H9 (cell line): ENCODE measurements at regions not wholly inside any gene's neighbourhood (a gene's known extent, or its start where the extent isn't known, plus 50 kb on each side); places are given as distances from the start of the nearest gene placed in this dataset.
A peak's percentile ranks its signal among the peaks of the same experiment; 100 is the strongest.

Experiments used
- DNase-seq: peaks from one replicate; pipeline ENCODE4 v3.0.0-alpha.2; 2017
- H2AFZ ChIP-seq: one replicate; pipeline ENCODE4 v1.6.1; 2013; ENCODE audit warnings: mild to moderate bottlenecking, low read length, control low read depth, moderate library complexity
- H2AK5ac ChIP-seq: 2 replicates; pipeline ENCODE4 v1.6.1; 2013; ENCODE audit warnings: low read length, control low read depth, mixed read lengths; ENCODE audit not compliant: insufficient read length
- H2BK120ac ChIP-seq: one replicate; pipeline ENCODE4 v1.6.1; 2013; ENCODE audit warnings: low read depth, mild to moderate bottlenecking, low read length, control low read depth, inconsistent platforms; ENCODE audit not compliant: poor library complexity, severe bottlenecking
- H2BK12ac ChIP-seq: 2 replicates; pipeline ENCODE4 v1.6.1; 2013; ENCODE audit warnings: low read length, control low read depth, mixed read lengths, low read depth; ENCODE audit not compliant: insufficient read length
- H2BK15ac ChIP-seq: 2 replicates; pipeline ENCODE4 v1.6.1; 2013; ENCODE audit warnings: low read depth, low read length, control low read depth
- H2BK20ac ChIP-seq: one replicate; pipeline ENCODE4 v1.6.1; 2013; ENCODE audit warnings: low read depth, mild to moderate bottlenecking, low read length, control low read depth, inconsistent platforms; ENCODE audit not compliant: poor library complexity, severe bottlenecking
- H2BK5ac ChIP-seq: 2 replicates; pipeline ENCODE4 v1.6.1; 2013; ENCODE audit warnings: low read length, control low read depth, mixed read lengths; ENCODE audit not compliant: insufficient read length
- H3K14ac ChIP-seq: 2 replicates; pipeline ENCODE4 v1.6.1; 2013; ENCODE audit warnings: low read length, control low read depth; ENCODE audit not compliant: insufficient read depth
- H3K18ac ChIP-seq: 2 replicates; pipeline ENCODE4 v1.6.1; 2013; ENCODE audit warnings: low read depth, mild to moderate bottlenecking, mixed read lengths, low read length, control low read depth; ENCODE audit not compliant: insufficient read length
- H3K23ac ChIP-seq: 2 replicates; pipeline ENCODE4 v1.6.1; 2013; ENCODE audit warnings: low read length, control low read depth, mixed read lengths, low read depth; ENCODE audit not compliant: insufficient read length
- H3K23me2 ChIP-seq: 2 replicates; pipeline ENCODE4 v1.6.1; 2013; ENCODE audit warnings: low read depth, mild to moderate bottlenecking, mixed read lengths, low read length, control low read depth; ENCODE audit not compliant: insufficient read length, poor library complexity, severe bottlenecking
- H3K27ac ChIP-seq: 2 replicates; pipeline ENCODE4 v1.5.1; 2013; ENCODE audit warnings: low read length, control low read depth, mixed read lengths, low read depth; ENCODE audit not compliant: insufficient read length
- H3K27me3 ChIP-seq: 2 replicates; pipeline ENCODE4 v1.6.1; 2013; ENCODE audit warnings: low read length, control low read depth, inconsistent platforms; ENCODE audit not compliant: insufficient read depth
- H3K4ac ChIP-seq: 2 replicates; pipeline ENCODE4 v1.6.1; 2013; ENCODE audit warnings: low read depth, mild to moderate bottlenecking, control low read depth, inconsistent platforms, low read length, moderate library complexity
- H3K4me1 ChIP-seq: 2 replicates; pipeline ENCODE4 v1.6.1; 2013; ENCODE audit warnings: low read length, control low read depth, inconsistent platforms; ENCODE audit not compliant: insufficient read depth
- H3K4me2 ChIP-seq: 2 replicates; pipeline ENCODE4 v1.6.1; 2013; ENCODE audit warnings: low read length, control low read depth, mixed read lengths; ENCODE audit not compliant: insufficient read length, insufficient read depth
- H3K56ac ChIP-seq: 2 replicates; pipeline ENCODE4 v1.6.1; 2013; ENCODE audit warnings: low read depth, mild to moderate bottlenecking, mixed read lengths, low read length, control low read depth; ENCODE audit not compliant: insufficient read length
- H3K79me1 ChIP-seq: 2 replicates; pipeline ENCODE4 v1.6.1; 2013; ENCODE audit warnings: low read depth, mild to moderate bottlenecking, moderate library complexity, low read length, control low read depth, inconsistent platforms; ENCODE audit not compliant: insufficient read depth, poor library complexity, severe bottlenecking
- H3K79me2 ChIP-seq: 2 replicates; pipeline ENCODE4 v1.6.1; 2013; ENCODE audit warnings: low read length, control low read depth, inconsistent platforms; ENCODE audit not compliant: insufficient read depth
- H3K9ac ChIP-seq: 2 replicates; pipeline ENCODE4 v1.6.1; 2013; ENCODE audit warnings: low read length, control low read depth, mixed read lengths; ENCODE audit not compliant: insufficient read length; ENCODE audit errors: extremely low read depth
- H3K9me3 ChIP-seq: one replicate; pipeline ENCODE4 v1.6.1; 2013; ENCODE audit warnings: low read depth, low read length, inconsistent platforms; ENCODE audit not compliant: control insufficient read depth
- H3T11ph ChIP-seq: one replicate; pipeline ENCODE4 v1.6.1; 2013; ENCODE audit warnings: mild to moderate bottlenecking, low read length, control low read depth, inconsistent platforms
- H4K20me1 ChIP-seq: one replicate; pipeline ENCODE4 v1.6.1; 2013; ENCODE audit not compliant: control insufficient read depth, insufficient read length, insufficient read depth
- H4K5ac ChIP-seq: 2 replicates; pipeline ENCODE4 v1.6.1; 2013; ENCODE audit warnings: low read depth, mild to moderate bottlenecking, mixed read lengths, low read length, control low read depth; ENCODE audit not compliant: insufficient read length
- H4K8ac ChIP-seq: replicated peaks from 2 replicates; pipeline ENCODE4 v1.6.1; 2013; ENCODE audit warnings: low read length, control low read depth, mixed read lengths, low read depth; ENCODE audit not compliant: insufficient read length
- H4K91ac ChIP-seq: 2 replicates; pipeline ENCODE4 v1.6.1; 2013; ENCODE audit warnings: low read depth, mild to moderate bottlenecking, moderate library complexity, mixed read lengths, low read length, control low read depth; ENCODE audit not compliant: insufficient read length
- H3K27ac Mint-ChIP-seq, 3 experiments: 2 replicates in 2 of 3; 3 replicates in 1 of 3; pipeline ENCODE4 v1.8.0; 2020 to 2021; ENCODE audit warnings: mixed read lengths in 3 of 3, mild to moderate bottlenecking in 1 of 3, moderate library complexity in 1 of 3
- H3K27me3 Mint-ChIP-seq: 2 replicates; pipeline ENCODE4 v1.8.0; 2021; ENCODE audit warnings: low read depth, mild to moderate bottlenecking, moderate library complexity, mixed read lengths
- H3K36me3 Mint-ChIP-seq, 3 experiments: 2 replicates in 2 of 3; 3 replicates in 1 of 3; pipeline ENCODE4 v1.8.0; 2020 to 2021; ENCODE audit warnings: low read depth in 3 of 3, mixed read lengths in 3 of 3; ENCODE audit not compliant: insufficient read depth in 1 of 3
- H3K4me1 Mint-ChIP-seq, 2 experiments: 2 replicates each; pipeline ENCODE4 v1.8.0; 2020; ENCODE audit warnings: mixed read lengths in 2 of 2
- H3K4me3 Mint-ChIP-seq, 2 experiments: 2 replicates in 1 of 2; 3 replicates in 1 of 2; pipeline ENCODE4 v1.8.0; 2020 to 2021; ENCODE audit warnings: mild to moderate bottlenecking in 2 of 2, mixed read lengths in 2 of 2, moderate library complexity in 1 of 2
- H3K9me3 Mint-ChIP-seq, 2 experiments: 2 replicates in 1 of 2; 3 replicates in 1 of 2; pipeline ENCODE4 v1.8.0; 2020; ENCODE audit warnings: mild to moderate bottlenecking in 2 of 2, mixed read lengths in 2 of 2, moderate library complexity in 1 of 2
- CTCF ChIP-seq: fragments of 200-600 bp; sonication (generic); conservative IDR thresholded peaks from 3 replicates; pipeline ENCODE4 v1.8.0; 2021; ENCODE audit warnings: antibody characterized with exemption, mild to moderate bottlenecking
- WGBS: extraction: QIAGEN DNeasy Blood & Tissue Kit; methylation state at CpG from one replicate; pipeline ENCODE4 v1.1.7; 2013; ENCODE audit warnings: missing lambda C conversion rate, low lambda C conversion rate, mixed read lengths; ENCODE audit not compliant: insufficient read length; ENCODE audit errors: extremely low coverage; 5-methylcytosine and 5-hydroxymethylcytosine counted together

DNA sequence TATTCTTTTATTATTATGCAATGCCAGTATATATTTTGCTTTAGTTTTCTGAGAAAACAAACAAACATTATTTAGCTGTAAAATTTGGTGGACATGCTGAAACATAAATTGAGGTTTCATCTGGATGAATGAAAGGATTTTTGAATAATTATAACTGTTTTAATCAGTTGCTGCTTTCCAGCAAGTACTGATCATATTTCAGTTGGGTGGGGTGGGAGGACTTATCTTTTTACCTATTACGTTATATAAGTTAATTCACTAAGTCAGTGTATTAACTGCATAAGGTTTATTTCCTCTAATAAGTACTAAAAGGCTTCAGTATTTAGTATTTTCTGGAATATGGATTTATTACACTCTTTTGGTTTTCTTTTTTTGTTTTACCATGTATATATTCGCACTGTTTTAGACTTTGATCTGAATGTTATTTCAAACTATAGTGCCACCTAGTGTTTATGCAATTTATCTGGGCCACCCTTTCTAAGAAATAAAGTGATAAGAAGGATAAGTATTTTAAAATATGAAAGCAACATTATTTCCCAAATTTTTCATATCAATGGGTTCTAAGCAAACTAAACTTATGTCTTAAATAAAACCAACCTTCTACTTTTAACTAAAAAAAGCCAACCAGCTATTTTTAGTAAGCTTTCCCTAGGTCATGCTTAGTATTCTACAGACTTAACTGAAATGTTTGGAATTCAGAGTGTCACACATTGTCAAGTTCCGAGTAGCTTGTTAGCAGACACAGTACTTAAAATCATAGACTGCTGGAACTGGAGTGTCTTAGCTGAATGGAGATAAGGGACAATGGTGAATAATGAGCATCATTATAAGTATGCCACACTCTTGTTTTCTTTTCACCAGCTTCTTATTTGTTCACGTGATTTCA is 105.4 kb upstream of the MCHR2 start:
- H3K4me1 ChIP-seq: no peaks in the 10 kb centered on the region
- H2BK20ac ChIP-seq: no peak overlapping the region
- H3K4me2 ChIP-seq: no peak overlapping the region
- H3K14ac ChIP-seq: no peak overlapping the region
- Mint-ChIP-seq H3K36me3 (no peaks in the 10 kb centered on the region), H3K27ac (no peak overlapping the region), H3K4me1 (peaks cover 4% of the 10 kb centered on the region in 2 experiments), H3K4me3 (no peak overlapping the region), H3K9me3 (no peaks in the 10 kb centered on the region), H3K27me3 (no peaks in the 10 kb centered on the region)
- no peak overlapping the region for H4K91ac ChIP-seq
- H2BK120ac ChIP-seq: no peak overlapping the region
- H4K20me1 ChIP-seq: no peaks in the 10 kb centered on the region
- no peaks in the 10 kb centered on the region for H3K23me2 ChIP-seq
- no peak overlapping the region for H3K9ac ChIP-seq
- H3K27me3 ChIP-seq: no peaks in the 10 kb centered on the region
- no peak overlapping the region for H3K27ac ChIP-seq
- no peak overlapping the region for H3T11ph ChIP-seq
- H2BK12ac ChIP-seq: no peak overlapping the region
- no peak for DNase-seq
- no peak overlapping the region for H3K18ac ChIP-seq
- no peak overlapping the region for H4K5ac ChIP-seq
- no peak overlapping the region for H3K23ac ChIP-seq
- no peak overlapping the region for H2AK5ac ChIP-seq
- no CpG with 5 or more reads among the region's 4 CpGs for WGBS
- TF ChIP-seq CTCF: peak; percentile 74
- H3K56ac ChIP-seq: no peak overlapping the region
- H2AFZ ChIP-seq: no peak overlapping the region
- H2BK5ac ChIP-seq: no peak overlapping the region
- no peak overlapping the region for H4K8ac ChIP-seq
- no peaks in the 10 kb centered on the region for H3K79me2 ChIP-seq
- H3K4ac ChIP-seq: no peak overlapping the region
- H2BK15ac ChIP-seq: no peak overlapping the region
- H3K9me3 ChIP-seq: no peaks in the 10 kb centered on the region
- no peaks in the 10 kb centered on the region for H3K79me1 ChIP-seq
